GM23338 (cell line): ENCODE measurements at regions not wholly inside any gene's neighbourhood (a gene's known extent, or its start where the extent isn't known, plus 50 kb on each side); places are given as distances from the start of the nearest gene placed in this dataset.

ENCODE experiments used
- ATAC-seq: fragments of 200-7000 bp; cut with Tn5 transposase; 3 replicates; pipeline ENCODE4 v1.9.1; 2020
- DNase-seq: peaks from one replicate; pipeline ENCODE4 v3.0.0-alpha.2; 2015; ENCODE audit warnings: low spot score
- H2AFZ ChIP-seq: fragments of 200-600 bp; sonication (generic); 2 replicates; pipeline ENCODE4 v1.8.0; 2016; ENCODE audit warnings: antibody characterized with exemption, mild to moderate bottlenecking, moderate library complexity
- H3F3A ChIP-seq: fragments of 200-600 bp; sonication (generic); replicated peaks from 2 replicates; pipeline ENCODE4 v1.8.0; 2017; ENCODE audit warnings: antibody characterized with exemption, mixed run types, low read depth
- H3K27ac ChIP-seq: fragments of 200-600 bp; sonication (generic); 2 replicates; pipeline ENCODE4 v1.6.1; 2016; ENCODE audit warnings: low read depth
- H3K27me3 ChIP-seq: fragments of 200-600 bp; sonication (generic); 2 replicates; pipeline ENCODE4 v1.8.0; 2016; ENCODE audit warnings: mild to moderate bottlenecking, mixed run types, moderate library complexity; ENCODE audit not compliant: insufficient read depth
- H3K36me3 ChIP-seq: fragments of 200-600 bp; sonication (generic); 2 replicates; pipeline ENCODE4 v1.8.0; 2016; ENCODE audit warnings: mild to moderate bottlenecking; ENCODE audit not compliant: insufficient read depth
- H3K4me1 ChIP-seq: fragments of 200-600 bp; sonication (generic); 2 replicates; pipeline ENCODE4 v1.8.0; 2016; ENCODE audit warnings: mild to moderate bottlenecking, moderate library complexity; ENCODE audit not compliant: insufficient read depth
- H3K4me2 ChIP-seq: fragments of 200-600 bp; sonication (generic); 2 replicates; pipeline ENCODE4 v1.7.1; 2017; ENCODE audit warnings: mixed run types
- H3K4me3 ChIP-seq: fragments of 200-600 bp; sonication (generic); 2 replicates; pipeline ENCODE4 v1.6.1; 2016; ENCODE audit warnings: mixed run types
- H3K79me2 ChIP-seq: fragments of 200-600 bp; sonication (generic); replicated peaks from 2 replicates; pipeline ENCODE4 v1.8.0; 2017; ENCODE audit warnings: mild to moderate bottlenecking; ENCODE audit not compliant: insufficient read depth
- H3K9me2 ChIP-seq: fragments of 200-600 bp; sonication (generic); 2 replicates; pipeline ENCODE4 v1.8.0; 2017; ENCODE audit not compliant: insufficient read depth
- H4K20me1 ChIP-seq: fragments of 200-600 bp; sonication (generic); replicated peaks from 2 replicates; pipeline ENCODE4 v1.8.0; 2017; ENCODE audit warnings: mild to moderate bottlenecking; ENCODE audit not compliant: insufficient read depth
- H3K27ac Mint-ChIP-seq: 2 replicates; pipeline ENCODE4 v1.8.0; 2020; ENCODE audit warnings: inconsistent platforms, mild to moderate bottlenecking, moderate library complexity, mixed read lengths
- H3K27me3 Mint-ChIP-seq: 3 replicates; pipeline ENCODE4 v1.8.0; 2022; ENCODE audit warnings: low read depth, mild to moderate bottlenecking, moderate library complexity, mixed read lengths, inconsistent platforms; ENCODE audit not compliant: insufficient read depth, poor library complexity
- H3K36me3 Mint-ChIP-seq: 3 replicates; pipeline ENCODE4 v1.8.0; 2021; ENCODE audit warnings: low read depth, mild to moderate bottlenecking, inconsistent platforms, moderate library complexity, mixed read lengths
- H3K4me1 Mint-ChIP-seq: 3 replicates; pipeline ENCODE4 v1.8.0; 2020; ENCODE audit warnings: mild to moderate bottlenecking, inconsistent platforms, mixed read lengths
- H3K4me3 Mint-ChIP-seq: 3 replicates; pipeline ENCODE4 v1.8.0; 2021; ENCODE audit warnings: moderate library complexity, mild to moderate bottlenecking, inconsistent platforms, mixed read lengths
- H3K9me3 Mint-ChIP-seq: 3 replicates; pipeline ENCODE4 v1.8.0; 2020; ENCODE audit warnings: moderate library complexity, mild to moderate bottlenecking, inconsistent platforms, mixed read lengths
- CREB1 ChIP-seq: fragments of 250-450 bp; sonication (Bioruptor Pico); IDR thresholded peaks from 2 replicates; pipeline ENCODE4 v1.5.0; 2020; ENCODE audit warnings: low read depth, mild to moderate bottlenecking, moderate library complexity
- EZH2 ChIP-seq: fragments of 200-600 bp; sonication (generic); IDR thresholded peaks from one replicate; pipeline ENCODE4 v1.8.0; 2017; ENCODE audit warnings: antibody characterized with exemption, mild to moderate bottlenecking, low read depth; ENCODE audit not compliant: unreplicated experiment
- EZH2phosphoT487 ChIP-seq: fragments of 200-600 bp; sonication (generic); IDR thresholded peaks from one replicate; pipeline ENCODE4 v1.8.1; 2018; ENCODE audit warnings: antibody characterized with exemption; ENCODE audit not compliant: unreplicated experiment
- JUNB ChIP-seq: IDR thresholded peaks from one replicate; pipeline ENCODE4 v1.6.1; 2016; ENCODE audit warnings: antibody characterized with exemption; ENCODE audit not compliant: unreplicated experiment
- NANOG ChIP-seq: IDR thresholded peaks from 2 replicates; pipeline ENCODE4 v1.6.1; 2016; ENCODE audit warnings: antibody characterized with exemption, borderline replicate concordance
- POLR2AphosphoS5 ChIP-seq: IDR thresholded peaks from 2 replicates; pipeline ENCODE4 v1.6.1; 2016; ENCODE audit warnings: antibody characterized with exemption, low read depth
- STAT1 ChIP-seq: IDR thresholded peaks from one replicate; pipeline ENCODE4 v1.6.1; 2016; ENCODE audit warnings: antibody characterized with exemption; ENCODE audit not compliant: unreplicated experiment
- ZNF114 ChIP-seq: fragments of 250-450 bp; sonication (Bioruptor Pico); IDR thresholded peaks from 2 replicates; pipeline ENCODE4 v1.5.0; 2020; ENCODE audit warnings: mild to moderate bottlenecking, moderate library complexity
- ZNF331 ChIP-seq: fragments of 250-450 bp; sonication (Bioruptor Pico); IDR thresholded peaks from 2 replicates; pipeline ENCODE4 v1.5.0; 2020; ENCODE audit warnings: low read depth, mild to moderate bottlenecking, moderate library complexity
- TF ChIP-seq, protein P1 (sequence below): fragments of 250-450 bp; sonication (Bioruptor Pico); IDR thresholded peaks from 2 replicates; pipeline ENCODE4 v1.5.0; 2020; ENCODE audit warnings: mild to moderate bottlenecking, moderate library complexity
- TF ChIP-seq, protein P2 (sequence below), 2 experiments: fragments of 200-600 bp in 1 of 2; sonication (generic) in 1 of 2; conservative IDR thresholded peaks; 2 replicates each; pipeline versions ENCODE4 v1.5.1 to v1.6.1; 2016 to 2017; ENCODE audit warnings: antibody characterized with exemption in 2 of 2, low read depth in 2 of 2, mild to moderate bottlenecking in 2 of 2, moderate library complexity in 1 of 2
- TF ChIP-seq, protein P3 (sequence below): IDR thresholded peaks from one replicate; pipeline ENCODE4 v1.6.1; 2018; ENCODE audit warnings: antibody characterized with exemption; ENCODE audit not compliant: unreplicated experiment
- TF ChIP-seq, protein P4 (sequence below): IDR thresholded peaks from 2 replicates; pipeline ENCODE4 v1.6.1; 2016; ENCODE audit warnings: antibody characterized with exemption

DNA sequence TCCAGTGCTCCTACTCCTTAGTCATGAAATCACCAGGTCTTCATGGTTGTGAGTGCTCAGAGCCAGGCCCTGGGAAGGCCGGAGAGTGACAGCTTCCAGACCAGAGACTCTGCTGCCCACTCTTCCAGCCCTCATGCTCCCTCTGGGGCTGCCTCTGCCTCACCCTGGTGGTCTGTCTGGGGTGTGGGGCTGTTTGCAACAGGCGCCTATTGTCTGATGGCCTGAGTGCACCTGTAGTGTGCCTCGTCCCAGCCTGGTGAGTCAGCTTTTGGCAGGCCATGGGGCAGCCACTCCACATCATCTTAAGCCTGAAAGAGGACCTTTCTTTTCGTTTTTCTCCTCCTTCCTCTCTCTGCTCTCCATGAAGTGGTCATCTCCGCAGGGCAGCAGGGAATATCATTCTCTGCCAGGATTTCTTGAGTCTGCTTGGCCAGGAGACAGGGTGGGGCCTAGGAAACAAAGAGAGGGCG lies 173.8 kb downstream of the VEGFA start:
- no peak overlapping the region for H3K4me3 Mint-ChIP-seq

More for the DNA sequence above, 173.8 kb downstream of the VEGFA start:
- TF ChIP-seq EZH2phosphoT487: no peak
- no peak for TF ChIP-seq NANOG
- TF ChIP-seq, protein P1, sequence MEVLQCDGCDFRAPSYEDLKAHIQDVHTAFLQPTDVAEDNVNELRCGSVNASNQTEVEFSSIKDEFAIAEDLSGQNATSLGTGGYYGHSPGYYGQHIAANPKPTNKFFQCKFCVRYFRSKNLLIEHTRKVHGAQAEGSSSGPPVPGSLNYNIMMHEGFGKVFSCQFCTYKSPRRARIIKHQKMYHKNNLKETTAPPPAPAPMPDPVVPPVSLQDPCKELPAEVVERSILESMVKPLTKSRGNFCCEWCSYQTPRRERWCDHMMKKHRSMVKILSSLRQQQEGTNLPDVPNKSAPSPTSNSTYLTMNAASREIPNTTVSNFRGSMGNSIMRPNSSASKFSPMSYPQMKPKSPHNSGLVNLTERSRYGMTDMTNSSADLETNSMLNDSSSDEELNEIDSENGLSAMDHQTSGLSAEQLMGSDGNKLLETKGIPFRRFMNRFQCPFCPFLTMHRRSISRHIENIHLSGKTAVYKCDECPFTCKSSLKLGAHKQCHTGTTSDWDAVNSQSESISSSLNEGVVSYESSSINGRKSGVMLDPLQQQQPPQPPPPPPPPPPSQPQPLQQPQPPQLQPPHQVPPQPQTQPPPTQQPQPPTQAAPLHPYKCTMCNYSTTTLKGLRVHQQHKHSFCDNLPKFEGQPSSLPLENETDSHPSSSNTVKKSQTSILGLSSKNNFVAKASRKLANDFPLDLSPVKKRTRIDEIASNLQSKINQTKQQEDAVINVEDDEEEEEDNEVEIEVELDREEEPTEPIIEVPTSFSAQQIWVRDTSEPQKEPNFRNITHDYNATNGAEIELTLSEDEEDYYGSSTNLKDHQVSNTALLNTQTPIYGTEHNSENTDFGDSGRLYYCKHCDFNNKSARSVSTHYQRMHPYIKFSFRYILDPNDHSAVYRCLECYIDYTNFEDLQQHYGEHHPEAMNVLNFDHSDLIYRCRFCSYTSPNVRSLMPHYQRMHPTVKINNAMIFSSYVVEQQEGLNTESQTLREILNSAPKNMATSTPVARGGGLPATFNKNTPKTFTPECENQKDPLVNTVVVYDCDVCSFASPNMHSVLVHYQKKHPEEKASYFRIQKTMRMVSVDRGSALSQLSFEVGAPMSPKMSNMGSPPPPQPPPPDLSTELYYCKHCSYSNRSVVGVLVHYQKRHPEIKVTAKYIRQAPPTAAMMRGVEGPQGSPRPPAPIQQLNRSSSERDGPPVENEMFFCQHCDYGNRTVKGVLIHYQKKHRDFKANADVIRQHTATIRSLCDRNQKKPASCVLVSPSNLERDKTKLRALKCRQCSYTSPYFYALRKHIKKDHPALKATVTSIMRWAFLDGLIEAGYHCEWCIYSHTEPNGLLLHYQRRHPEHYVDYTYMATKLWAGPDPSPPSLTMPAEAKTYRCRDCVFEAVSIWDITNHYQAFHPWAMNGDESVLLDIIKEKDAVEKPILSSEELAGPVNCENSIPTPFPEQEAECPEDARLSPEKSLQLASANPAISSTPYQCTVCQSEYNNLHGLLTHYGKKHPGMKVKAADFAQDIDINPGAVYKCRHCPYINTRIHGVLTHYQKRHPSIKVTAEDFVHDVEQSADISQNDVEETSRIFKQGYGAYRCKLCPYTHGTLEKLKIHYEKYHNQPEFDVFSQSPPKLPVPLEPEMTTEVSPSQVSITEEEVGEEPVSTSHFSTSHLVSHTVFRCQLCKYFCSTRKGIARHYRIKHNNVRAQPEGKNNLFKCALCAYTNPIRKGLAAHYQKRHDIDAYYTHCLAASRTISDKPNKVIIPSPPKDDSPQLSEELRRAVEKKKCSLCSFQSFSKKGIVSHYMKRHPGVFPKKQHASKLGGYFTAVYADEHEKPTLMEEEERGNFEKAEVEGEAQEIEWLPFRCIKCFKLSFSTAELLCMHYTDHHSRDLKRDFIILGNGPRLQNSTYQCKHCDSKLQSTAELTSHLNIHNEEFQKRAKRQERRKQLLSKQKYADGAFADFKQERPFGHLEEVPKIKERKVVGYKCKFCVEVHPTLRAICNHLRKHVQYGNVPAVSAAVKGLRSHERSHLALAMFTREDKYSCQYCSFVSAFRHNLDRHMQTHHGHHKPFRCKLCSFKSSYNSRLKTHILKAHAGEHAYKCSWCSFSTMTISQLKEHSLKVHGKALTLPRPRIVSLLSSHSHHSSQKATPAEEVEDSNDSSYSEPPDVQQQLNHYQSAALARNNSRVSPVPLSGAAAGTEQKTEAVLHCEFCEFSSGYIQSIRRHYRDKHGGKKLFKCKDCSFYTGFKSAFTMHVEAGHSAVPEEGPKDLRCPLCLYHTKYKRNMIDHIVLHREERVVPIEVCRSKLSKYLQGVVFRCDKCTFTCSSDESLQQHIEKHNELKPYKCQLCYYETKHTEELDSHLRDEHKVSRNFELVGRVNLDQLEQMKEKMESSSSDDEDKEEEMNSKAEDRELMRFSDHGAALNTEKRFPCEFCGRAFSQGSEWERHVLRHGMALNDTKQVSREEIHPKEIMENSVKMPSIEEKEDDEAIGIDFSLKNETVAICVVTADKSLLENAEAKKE (CRISPR knock-in tag): no peak
- TF ChIP-seq CREB1 (CRISPR knock-in tag): no peak
- TF ChIP-seq, protein P2, sequence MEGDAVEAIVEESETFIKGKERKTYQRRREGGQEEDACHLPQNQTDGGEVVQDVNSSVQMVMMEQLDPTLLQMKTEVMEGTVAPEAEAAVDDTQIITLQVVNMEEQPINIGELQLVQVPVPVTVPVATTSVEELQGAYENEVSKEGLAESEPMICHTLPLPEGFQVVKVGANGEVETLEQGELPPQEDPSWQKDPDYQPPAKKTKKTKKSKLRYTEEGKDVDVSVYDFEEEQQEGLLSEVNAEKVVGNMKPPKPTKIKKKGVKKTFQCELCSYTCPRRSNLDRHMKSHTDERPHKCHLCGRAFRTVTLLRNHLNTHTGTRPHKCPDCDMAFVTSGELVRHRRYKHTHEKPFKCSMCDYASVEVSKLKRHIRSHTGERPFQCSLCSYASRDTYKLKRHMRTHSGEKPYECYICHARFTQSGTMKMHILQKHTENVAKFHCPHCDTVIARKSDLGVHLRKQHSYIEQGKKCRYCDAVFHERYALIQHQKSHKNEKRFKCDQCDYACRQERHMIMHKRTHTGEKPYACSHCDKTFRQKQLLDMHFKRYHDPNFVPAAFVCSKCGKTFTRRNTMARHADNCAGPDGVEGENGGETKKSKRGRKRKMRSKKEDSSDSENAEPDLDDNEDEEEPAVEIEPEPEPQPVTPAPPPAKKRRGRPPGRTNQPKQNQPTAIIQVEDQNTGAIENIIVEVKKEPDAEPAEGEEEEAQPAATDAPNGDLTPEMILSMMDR (conservative IDR thresholded peaks at IDR 0.05; ENCODE audit: low read depth in 2 of 2): no peak; a peak in 1 of 4 replicates
- TF ChIP-seq STAT1: no peak
- TF ChIP-seq, protein P3, sequence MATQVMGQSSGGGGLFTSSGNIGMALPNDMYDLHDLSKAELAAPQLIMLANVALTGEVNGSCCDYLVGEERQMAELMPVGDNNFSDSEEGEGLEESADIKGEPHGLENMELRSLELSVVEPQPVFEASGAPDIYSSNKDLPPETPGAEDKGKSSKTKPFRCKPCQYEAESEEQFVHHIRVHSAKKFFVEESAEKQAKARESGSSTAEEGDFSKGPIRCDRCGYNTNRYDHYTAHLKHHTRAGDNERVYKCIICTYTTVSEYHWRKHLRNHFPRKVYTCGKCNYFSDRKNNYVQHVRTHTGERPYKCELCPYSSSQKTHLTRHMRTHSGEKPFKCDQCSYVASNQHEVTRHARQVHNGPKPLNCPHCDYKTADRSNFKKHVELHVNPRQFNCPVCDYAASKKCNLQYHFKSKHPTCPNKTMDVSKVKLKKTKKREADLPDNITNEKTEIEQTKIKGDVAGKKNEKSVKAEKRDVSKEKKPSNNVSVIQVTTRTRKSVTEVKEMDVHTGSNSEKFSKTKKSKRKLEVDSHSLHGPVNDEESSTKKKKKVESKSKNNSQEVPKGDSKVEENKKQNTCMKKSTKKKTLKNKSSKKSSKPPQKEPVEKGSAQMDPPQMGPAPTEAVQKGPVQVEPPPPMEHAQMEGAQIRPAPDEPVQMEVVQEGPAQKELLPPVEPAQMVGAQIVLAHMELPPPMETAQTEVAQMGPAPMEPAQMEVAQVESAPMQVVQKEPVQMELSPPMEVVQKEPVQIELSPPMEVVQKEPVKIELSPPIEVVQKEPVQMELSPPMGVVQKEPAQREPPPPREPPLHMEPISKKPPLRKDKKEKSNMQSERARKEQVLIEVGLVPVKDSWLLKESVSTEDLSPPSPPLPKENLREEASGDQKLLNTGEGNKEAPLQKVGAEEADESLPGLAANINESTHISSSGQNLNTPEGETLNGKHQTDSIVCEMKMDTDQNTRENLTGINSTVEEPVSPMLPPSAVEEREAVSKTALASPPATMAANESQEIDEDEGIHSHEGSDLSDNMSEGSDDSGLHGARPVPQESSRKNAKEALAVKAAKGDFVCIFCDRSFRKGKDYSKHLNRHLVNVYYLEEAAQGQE: no peak
- TF ChIP-seq POLR2AphosphoS5: no peak
- TF ChIP-seq ZNF114: no peak
- TF ChIP-seq JUNB: no peak
- TF ChIP-seq ZNF331: no peak
- TF ChIP-seq, protein P4, sequence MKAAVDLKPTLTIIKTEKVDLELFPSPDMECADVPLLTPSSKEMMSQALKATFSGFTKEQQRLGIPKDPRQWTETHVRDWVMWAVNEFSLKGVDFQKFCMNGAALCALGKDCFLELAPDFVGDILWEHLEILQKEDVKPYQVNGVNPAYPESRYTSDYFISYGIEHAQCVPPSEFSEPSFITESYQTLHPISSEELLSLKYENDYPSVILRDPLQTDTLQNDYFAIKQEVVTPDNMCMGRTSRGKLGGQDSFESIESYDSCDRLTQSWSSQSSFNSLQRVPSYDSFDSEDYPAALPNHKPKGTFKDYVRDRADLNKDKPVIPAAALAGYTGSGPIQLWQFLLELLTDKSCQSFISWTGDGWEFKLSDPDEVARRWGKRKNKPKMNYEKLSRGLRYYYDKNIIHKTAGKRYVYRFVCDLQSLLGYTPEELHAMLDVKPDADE: no peak
- no peak for TF ChIP-seq EZH2
- peaks cover 4% of the 10 kb centered on the region for H3K27me3 Mint-ChIP-seq
- Histone ChIP-seq H3F3A (no peaks in the 10 kb centered on the region), H4K20me1 (no peaks in the 10 kb centered on the region), H2AFZ (no peak overlapping the region), H3K79me2 (no peaks in the 10 kb centered on the region), H3K36me3 (no peaks in the 10 kb centered on the region), H3K4me1 (peaks cover 7% of the 10 kb centered on the region; the same call in 1 of the 2 replicates), H3K4me3 (no peak overlapping the region), H3K27me3 (no peaks in the 10 kb centered on the region), H3K9me2 (no peaks in the 10 kb centered on the region), H3K4me2 (no peak overlapping the region), H3K27ac (no peak overlapping the region)
- DNase-seq (no peak), ATAC-seq (peak; percentile 52)
- peaks cover 11% of the 10 kb centered on the region; the same call in 2 of the 3 replicates for H3K9me3 Mint-ChIP-seq
- no peaks in the 10 kb centered on the region for H3K36me3 Mint-ChIP-seq
- H3K4me1 Mint-ChIP-seq: peaks cover 10% of the 10 kb centered on the region
- H3K27ac Mint-ChIP-seq: no peak overlapping the region
